ENCODE measurements at regions not wholly inside any gene's neighbourhood (a gene's known extent, or its start where the extent isn't known, plus 50 kb on each side); places are given as distances from the start of the nearest gene placed in this dataset.

- in situ Hi-C loops (cut with MboI; ENCODE audit: low sequenced_read_pairs in 4 of 4): no loop called here
- H3K4me3 ChIP-seq: no peak overlapping the region
- ATAC-seq: no peak
- TF ChIP-seq POLR2A (IDR thresholded peaks at IDR 0.05): no peak
- TF ChIP-seq, protein P1, sequence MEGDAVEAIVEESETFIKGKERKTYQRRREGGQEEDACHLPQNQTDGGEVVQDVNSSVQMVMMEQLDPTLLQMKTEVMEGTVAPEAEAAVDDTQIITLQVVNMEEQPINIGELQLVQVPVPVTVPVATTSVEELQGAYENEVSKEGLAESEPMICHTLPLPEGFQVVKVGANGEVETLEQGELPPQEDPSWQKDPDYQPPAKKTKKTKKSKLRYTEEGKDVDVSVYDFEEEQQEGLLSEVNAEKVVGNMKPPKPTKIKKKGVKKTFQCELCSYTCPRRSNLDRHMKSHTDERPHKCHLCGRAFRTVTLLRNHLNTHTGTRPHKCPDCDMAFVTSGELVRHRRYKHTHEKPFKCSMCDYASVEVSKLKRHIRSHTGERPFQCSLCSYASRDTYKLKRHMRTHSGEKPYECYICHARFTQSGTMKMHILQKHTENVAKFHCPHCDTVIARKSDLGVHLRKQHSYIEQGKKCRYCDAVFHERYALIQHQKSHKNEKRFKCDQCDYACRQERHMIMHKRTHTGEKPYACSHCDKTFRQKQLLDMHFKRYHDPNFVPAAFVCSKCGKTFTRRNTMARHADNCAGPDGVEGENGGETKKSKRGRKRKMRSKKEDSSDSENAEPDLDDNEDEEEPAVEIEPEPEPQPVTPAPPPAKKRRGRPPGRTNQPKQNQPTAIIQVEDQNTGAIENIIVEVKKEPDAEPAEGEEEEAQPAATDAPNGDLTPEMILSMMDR (IDR thresholded peaks at IDR 0.05 in 4 of 5, conservative IDR thresholded peaks at IDR 0.05 in 1 of 5): no peak
- no peak overlapping the region for H3K27ac ChIP-seq
- DNase-seq: no peak
- H3K4me1 ChIP-seq: no peaks in the 10 kb centered on the region
- H3K36me3 ChIP-seq: no peaks in the 10 kb centered on the region
- no peaks in the 10 kb centered on the region for H3K9me3 ChIP-seq
- H3K27me3 ChIP-seq: no peaks in the 10 kb centered on the region
- intact Hi-C loops (cut with DNase I; ENCODE audit: low total_unique reads): no loop called here
Observed at GRCh38 chr1:229793488-229793887, 167.4 kb downstream of the URB2 start.

DNA sequence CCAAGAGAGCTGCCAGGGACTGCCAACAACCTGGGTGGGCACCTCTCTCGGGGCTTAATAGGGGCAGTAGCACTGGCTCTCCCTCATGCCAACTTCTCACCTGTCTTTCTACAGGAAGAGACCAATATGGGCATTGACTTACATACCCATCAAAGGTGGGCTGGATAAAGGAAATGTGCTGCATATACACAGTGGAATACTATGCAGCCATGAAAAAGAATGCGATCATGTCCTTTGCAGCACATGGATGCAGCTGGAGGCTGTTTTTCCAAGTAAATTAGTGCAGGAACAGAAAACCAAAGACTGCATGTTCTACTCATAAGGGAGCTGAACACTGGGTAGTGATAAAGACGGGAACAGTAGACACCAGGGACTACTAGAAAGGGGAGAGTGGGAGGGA, 172.5 kb downstream of the URB2 start:
- ATAC-seq (no peak), DNase-seq (no peak)
- intact Hi-C loops (cut with DNase I; ENCODE audit: low total_unique reads): no loop called here
- in situ Hi-C loops (cut with MboI; ENCODE audit: low sequenced_read_pairs in 4 of 4): no loop called here
- Histone ChIP-seq H3K9me3 (no peaks in the 10 kb centered on the region), H3K4me3 (no peak overlapping the region), H3K27me3 (no peaks in the 10 kb centered on the region), H3K4me1 (no peaks in the 10 kb centered on the region), H3K36me3 (no peaks in the 10 kb centered on the region), H3K27ac (no peak overlapping the region)
- TF ChIP-seq, protein P1 (IDR thresholded peaks at IDR 0.05 in 4 of 5, conservative IDR thresholded peaks at IDR 0.05 in 1 of 5): no peak
- TF ChIP-seq POLR2A (IDR thresholded peaks at IDR 0.05): no peak

- Histone ChIP-seq H3K27ac (no peak overlapping the region), H3K36me3 (no peaks in the 10 kb centered on the region), H3K9me3 (peaks cover 0 to 5% (median 0%) of the 10 kb centered on the region in 3 donors), H3K4me1 (no peaks in the 10 kb centered on the region), H3K27me3 (no peaks in the 10 kb centered on the region), H3K4me3 (no peak overlapping the region)
- no peak for ATAC-seq
- TF ChIP-seq, protein P1 (IDR thresholded peaks at IDR 0.05 in 4 of 5, conservative IDR thresholded peaks at IDR 0.05 in 1 of 5): no peak
- TF ChIP-seq POLR2A (IDR thresholded peaks at IDR 0.05): no peak
- no peak for DNase-seq
- intact Hi-C loops (cut with DNase I; ENCODE audit: low total_unique reads) (no loop called here), in situ Hi-C loops (cut with MboI; ENCODE audit: low sequenced_read_pairs in 4 of 4) (no loop called here)
Observed at GRCh38 chr1:229803626-229804217, 177.7 kb downstream of the URB2 start.

DNA sequence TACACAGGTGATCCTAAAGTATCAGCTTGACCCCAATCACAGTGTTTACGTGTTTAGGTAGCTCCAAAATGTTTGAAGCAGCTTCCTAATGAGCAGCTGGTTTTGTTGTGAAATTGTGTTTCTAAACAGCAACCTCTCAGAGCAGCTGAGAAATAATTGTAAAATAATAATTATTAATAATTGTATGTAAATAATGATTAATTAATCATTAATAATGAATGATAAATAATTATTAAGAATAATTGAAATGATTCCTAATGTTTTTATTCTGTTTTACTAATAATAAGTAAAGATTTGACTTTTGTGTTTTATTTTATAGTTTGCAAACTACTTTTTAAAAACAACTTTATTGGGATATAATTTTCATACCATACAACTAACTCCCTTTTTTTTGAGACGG, 182.2 kb downstream of the URB2 start:
- H3K27me3 ChIP-seq: no peaks in the 10 kb centered on the region
- intact Hi-C loops (cut with DNase I; ENCODE audit: low total_unique reads) (no loop called here), in situ Hi-C loops (cut with MboI; ENCODE audit: low sequenced_read_pairs in 4 of 4) (no loop called here)
- peaks cover 0 to 7% (median 5%) of the 10 kb centered on the region in 3 donors for H3K9me3 ChIP-seq
- no peaks in the 10 kb centered on the region for H3K4me1 ChIP-seq
- DNase-seq (no peak), ATAC-seq (no peak)
- no peak overlapping the region for H3K4me3 ChIP-seq
- no peak overlapping the region for H3K27ac ChIP-seq
- TF ChIP-seq POLR2A (IDR thresholded peaks at IDR 0.05): no peak
- TF ChIP-seq, protein P1 (IDR thresholded peaks at IDR 0.05 in 4 of 5, conservative IDR thresholded peaks at IDR 0.05 in 1 of 5): no peak
- no peaks in the 10 kb centered on the region for H3K36me3 ChIP-seq

DNA sequence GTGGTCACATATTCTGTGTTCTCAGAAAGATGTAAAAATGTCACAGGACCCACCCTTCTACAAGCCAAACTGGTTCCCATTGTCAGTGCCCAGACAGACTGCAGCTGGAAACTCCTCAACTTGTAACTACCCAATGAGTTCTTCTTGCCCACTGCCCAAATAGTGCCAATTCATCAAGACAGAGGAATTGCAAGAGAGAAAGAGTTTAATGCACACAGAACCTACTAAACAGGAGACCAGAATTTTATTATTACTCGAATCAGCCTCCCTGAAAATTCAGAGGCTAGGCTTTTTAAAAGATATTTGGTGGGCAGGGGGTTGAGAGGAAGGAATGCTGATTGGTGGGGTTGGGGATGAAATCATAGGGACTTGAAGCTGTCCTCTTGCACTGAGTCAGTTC, 184.1 kb downstream of the URB2 start:
- TF ChIP-seq, protein P1 (IDR thresholded peaks at IDR 0.05 in 4 of 5, conservative IDR thresholded peaks at IDR 0.05 in 1 of 5): no peak
- TF ChIP-seq POLR2A (IDR thresholded peaks at IDR 0.05): no peak
- intact Hi-C loops (cut with DNase I; ENCODE audit: low total_unique reads) (no loop called here), in situ Hi-C loops (cut with MboI; ENCODE audit: low sequenced_read_pairs in 4 of 4) (no loop called here)
- DNase-seq: no peak
- no peak for ATAC-seq
- Histone ChIP-seq H3K27me3 (no peaks in the 10 kb centered on the region), H3K27ac (no peak overlapping the region), H3K4me3 (no peak overlapping the region), H3K36me3 (no peaks in the 10 kb centered on the region), H3K9me3 (peaks cover 0 to 7% (median 1%) of the 10 kb centered on the region in 3 donors), H3K4me1 (no peaks in the 10 kb centered on the region)
